Retinal pigment epithelial cell (primary cell): ENCODE measurements at regions not wholly inside any gene's neighbourhood (a gene's known extent, or its start where the extent isn't known, plus 50 kb on each side); places are given as distances from the start of the nearest gene placed in this dataset.
A peak's percentile ranks its signal among the peaks of the same experiment; 100 is the strongest.

Experiments used
- DNase-seq: peaks from one replicate; pipeline ENCODE4 v3.0.0-alpha.2; 2010; ENCODE audit warnings: low read depth
- H3K4me3 ChIP-seq: 2 replicates; pipeline ENCODE4 v1.5.1; 2011; ENCODE audit warnings: mild to moderate bottlenecking, low read length, control low read depth, moderate library complexity
- CTCF ChIP-seq: conservative IDR thresholded peaks from 2 replicates; pipeline ENCODE4 v1.5.1; 2011; ENCODE audit warnings: low read depth, low read length, control low read depth, inconsistent platforms

- DNase-seq: peak; percentile 6
- TF ChIP-seq CTCF: no peak
- H3K4me3 ChIP-seq: peak overlapping the region; percentile 16
Observed at GRCh38 chr16:72291121-72291520, 119.2 kb upstream of the PMFBP1 start.

- TF ChIP-seq CTCF: no peak
- no peak for DNase-seq
- H3K4me3 ChIP-seq: no peak overlapping the region
Observed at GRCh38 chr16:72287649-72288048, 115.7 kb upstream of the PMFBP1 start.

- no peak overlapping the region for H3K4me3 ChIP-seq
- TF ChIP-seq CTCF: no peak
- no peak for DNase-seq
Observed at GRCh38 chr16:72286936-72287620, 115.1 kb upstream of the PMFBP1 start.

- TF ChIP-seq CTCF: no peak
- no peak for DNase-seq
- no peak overlapping the region for H3K4me3 ChIP-seq
Observed at GRCh38 chr16:72285728-72286127, 113.8 kb upstream of the PMFBP1 start.

- TF ChIP-seq CTCF: no peak
- DNase-seq: no peak
- H3K4me3 ChIP-seq: no peak overlapping the region
Observed at GRCh38 chr16:72285324-72285723, 113.4 kb upstream of the PMFBP1 start.

- no peak overlapping the region for H3K4me3 ChIP-seq
- no peak for TF ChIP-seq CTCF
- DNase-seq: no peak
Observed at GRCh38 chr16:72284042-72284789, 112.3 kb upstream of the PMFBP1 start.

GRCh38 chr16:72282362-72282761 is 110.4 kb upstream of the PMFBP1 start:
- no peak for DNase-seq
- TF ChIP-seq CTCF: no peak
- H3K4me3 ChIP-seq: no peak overlapping the region
